ENCODE measurements at regions not wholly inside any gene's neighbourhood (a gene's known extent, or its start where the extent isn't known, plus 50 kb on each side); places are given as distances from the start of the nearest gene placed in this dataset.

GRCh38 chr2:150355440-150355839 lies 132.0 kb downstream of the RND3 start:
- no peaks in the 10 kb centered on the region for H3K27me3 ChIP-seq
- no peaks in the 10 kb centered on the region for H3K36me3 ChIP-seq
- 94 to 99% (median 96%) methylated on average over 2 of the region's 2 CpGs for WGBS, 3 donors
- H3K4me1 ChIP-seq (ENCODE audit: insufficient read depth) = no peaks in the 10 kb centered on the region
- intact Hi-C loops (cut with DNase I) = no loop called here
- H3K27ac ChIP-seq = no peak overlapping the region
- no peaks in the 10 kb centered on the region for H3K9me3 ChIP-seq
- TF ChIP-seq CTCF (IDR thresholded peaks at IDR 0.05) (no peak), POLR2A (IDR thresholded peaks at IDR 0.05) (no peak), EP300 (IDR thresholded peaks at IDR 0.05) (no peak)
- H3K4me3 ChIP-seq = no peak overlapping the region
- DNase-seq = no peak

GRCh38 chr2:150353376-150353775 lies 134.1 kb downstream of the RND3 start:
- Histone ChIP-seq H3K9me3 (no peaks in the 10 kb centered on the region), H3K4me3 (no peak overlapping the region), H3K27me3 (no peaks in the 10 kb centered on the region), H3K4me1 (ENCODE audit: insufficient read depth) (no peaks in the 10 kb centered on the region), H3K36me3 (no peaks in the 10 kb centered on the region), H3K27ac (no peak overlapping the region)
- intact Hi-C loops (cut with DNase I) = no loop called here
- no peak for TF ChIP-seq POLR2A (IDR thresholded peaks at IDR 0.05)
- no peak for TF ChIP-seq CTCF (IDR thresholded peaks at IDR 0.05)
- no peak for TF ChIP-seq EP300 (IDR thresholded peaks at IDR 0.05)
- DNase-seq = no peak
- WGBS, 3 donors = 87 to 93% (median 93%) methylated on average over 2 of the region's 2 CpGs

- Histone ChIP-seq H3K4me1 (ENCODE audit: insufficient read depth) (no peaks in the 10 kb centered on the region), H3K9me3 (no peaks in the 10 kb centered on the region), H3K27me3 (no peaks in the 10 kb centered on the region), H3K36me3 (no peaks in the 10 kb centered on the region), H3K4me3 (no peak overlapping the region), H3K27ac (no peak overlapping the region)
- intact Hi-C loops (cut with DNase I) = no loop called here
- no peak for DNase-seq
- TF ChIP-seq EP300 (IDR thresholded peaks at IDR 0.05) = no peak
Measured at GRCh38 chr2:150351922-150352321, 135.5 kb downstream of the RND3 start.

GRCh38 chr2:150350500-150350899 lies 137.0 kb downstream of the RND3 start:
- WGBS, 3 donors = 78 to 84% (median 83%) methylated on average over 4 of the region's 4 CpGs

GRCh38 chr2:150346806-150347205 lies 140.7 kb downstream of the RND3 start:
- 92 to 96% (median 95%) methylated on average over 4 of the region's 4 CpGs for WGBS, 3 donors

More at GRCh38 chr2:150350500-150350899, 137.0 kb downstream of the RND3 start:
- Histone ChIP-seq H3K36me3 (no peaks in the 10 kb centered on the region), H3K27me3 (no peaks in the 10 kb centered on the region), H3K4me3 (no peak overlapping the region), H3K9me3 (no peaks in the 10 kb centered on the region), H3K4me1 (ENCODE audit: insufficient read depth) (no peaks in the 10 kb centered on the region), H3K27ac (no peak overlapping the region)
- intact Hi-C loops (cut with DNase I) = no loop called here
- DNase-seq = no peak
- no peak for TF ChIP-seq EP300 (IDR thresholded peaks at IDR 0.05)

More at GRCh38 chr2:150346806-150347205, 140.7 kb downstream of the RND3 start:
- intact Hi-C loops (cut with DNase I) = no loop called here
- no peaks in the 10 kb centered on the region for H3K36me3 ChIP-seq
- H3K27me3 ChIP-seq = no peaks in the 10 kb centered on the region
- no peaks in the 10 kb centered on the region for H3K4me1 ChIP-seq (ENCODE audit: insufficient read depth)
- no peak for DNase-seq
- H3K27ac ChIP-seq = no peak overlapping the region
- H3K9me3 ChIP-seq = no peaks in the 10 kb centered on the region
- H3K4me3 ChIP-seq = no peak overlapping the region
- no peak for TF ChIP-seq EP300 (IDR thresholded peaks at IDR 0.05)
- TF ChIP-seq CTCF (IDR thresholded peaks at IDR 0.05) = no peak
- TF ChIP-seq POLR2A (IDR thresholded peaks at IDR 0.05) = no peak
